ENCODE measurements at regions not wholly inside any gene's neighbourhood (a gene's known extent, or its start where the extent isn't known, plus 50 kb on each side); places are given as distances from the start of the nearest gene placed in this dataset.

GRCh38 chr1:222250376-222250775 is 297.5 kb downstream of the HHIPL2 start:
- no peak for TF ChIP-seq CTCF (IDR thresholded peaks at IDR 0.05)
- TF ChIP-seq SOX15 (CRISPR knock-in tag; IDR thresholded peaks at IDR 0.05) = no peak
- TF ChIP-seq CREB1 (CRISPR knock-in tag; IDR thresholded peaks at IDR 0.05) = no peak
- TF ChIP-seq, protein P1, sequence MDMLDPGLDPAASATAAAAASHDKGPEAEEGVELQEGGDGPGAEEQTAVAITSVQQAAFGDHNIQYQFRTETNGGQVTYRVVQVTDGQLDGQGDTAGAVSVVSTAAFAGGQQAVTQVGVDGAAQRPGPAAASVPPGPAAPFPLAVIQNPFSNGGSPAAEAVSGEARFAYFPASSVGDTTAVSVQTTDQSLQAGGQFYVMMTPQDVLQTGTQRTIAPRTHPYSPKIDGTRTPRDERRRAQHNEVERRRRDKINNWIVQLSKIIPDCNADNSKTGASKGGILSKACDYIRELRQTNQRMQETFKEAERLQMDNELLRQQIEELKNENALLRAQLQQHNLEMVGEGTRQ (CRISPR knock-in tag; IDR thresholded peaks at IDR 0.05) = no peak
- no peak for TF ChIP-seq NR2C2 (CRISPR knock-in tag; IDR thresholded peaks at IDR 0.05)
- TF ChIP-seq SP1 (CRISPR knock-in tag; conservative IDR thresholded peaks at IDR 0.05) = no peak
- no peak for TF ChIP-seq ESRRA (CRISPR knock-in tag; IDR thresholded peaks at IDR 0.05; ENCODE audit: borderline replicate concordance)
- TF ChIP-seq, protein P2, sequence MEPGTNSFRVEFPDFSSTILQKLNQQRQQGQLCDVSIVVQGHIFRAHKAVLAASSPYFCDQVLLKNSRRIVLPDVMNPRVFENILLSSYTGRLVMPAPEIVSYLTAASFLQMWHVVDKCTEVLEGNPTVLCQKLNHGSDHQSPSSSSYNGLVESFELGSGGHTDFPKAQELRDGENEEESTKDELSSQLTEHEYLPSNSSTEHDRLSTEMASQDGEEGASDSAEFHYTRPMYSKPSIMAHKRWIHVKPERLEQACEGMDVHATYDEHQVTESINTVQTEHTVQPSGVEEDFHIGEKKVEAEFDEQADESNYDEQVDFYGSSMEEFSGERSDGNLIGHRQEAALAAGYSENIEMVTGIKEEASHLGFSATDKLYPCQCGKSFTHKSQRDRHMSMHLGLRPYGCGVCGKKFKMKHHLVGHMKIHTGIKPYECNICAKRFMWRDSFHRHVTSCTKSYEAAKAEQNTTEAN (CRISPR knock-in tag; IDR thresholded peaks at IDR 0.05) = no peak

All from WTC11 (cell line).